ENCODE measurements at regions not wholly inside any gene's neighbourhood (a gene's known extent, or its start where the extent isn't known, plus 50 kb on each side); places are given as distances from the start of the nearest gene placed in this dataset.

DNA sequence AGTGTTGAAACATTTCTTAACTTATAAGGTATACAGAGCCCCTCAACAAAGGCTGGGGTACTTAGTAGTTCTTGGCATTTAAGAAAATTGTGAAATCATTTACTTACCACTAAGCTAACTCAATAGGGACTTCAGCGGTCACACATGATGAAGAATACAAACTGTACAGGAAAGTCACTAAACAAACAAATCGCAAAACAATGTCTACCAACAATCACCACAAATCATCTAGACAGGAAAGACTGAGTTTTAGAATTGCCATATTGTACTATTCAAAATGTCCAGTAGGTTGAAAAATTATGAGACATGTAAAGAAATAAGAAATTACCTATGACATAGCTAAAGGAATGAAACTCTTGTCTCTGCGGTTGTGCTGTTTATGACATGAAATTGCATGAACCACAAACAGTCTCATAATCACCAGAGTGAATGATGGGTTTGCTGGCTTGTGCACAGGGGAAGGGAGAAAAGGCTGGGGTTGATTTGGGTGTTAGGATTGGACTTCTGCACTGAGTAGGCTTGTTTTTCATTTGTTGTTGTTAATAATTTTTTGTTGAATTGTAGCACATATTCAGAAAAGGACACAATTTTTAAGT lies 441.1 kb upstream of the MON1B start:
- Histone ChIP-seq H3K4me1 (ENCODE audit: control insufficient read depth in 1 of 2, insufficient read depth in 1 of 2, low read depth in 1 of 2, low read length in 1 of 2) (no peaks in the 10 kb centered on the region), H3K9me3 (no peaks in the 10 kb centered on the region), H3K27ac (no peak overlapping the region), H3K36me3 (no peaks in the 10 kb centered on the region), H3K27me3 (no peaks in the 10 kb centered on the region), H3K4me3 (ENCODE audit: low read depth in 1 of 2, low read length in 1 of 2) (no peak overlapping the region)
- TF ChIP-seq, protein P1, sequence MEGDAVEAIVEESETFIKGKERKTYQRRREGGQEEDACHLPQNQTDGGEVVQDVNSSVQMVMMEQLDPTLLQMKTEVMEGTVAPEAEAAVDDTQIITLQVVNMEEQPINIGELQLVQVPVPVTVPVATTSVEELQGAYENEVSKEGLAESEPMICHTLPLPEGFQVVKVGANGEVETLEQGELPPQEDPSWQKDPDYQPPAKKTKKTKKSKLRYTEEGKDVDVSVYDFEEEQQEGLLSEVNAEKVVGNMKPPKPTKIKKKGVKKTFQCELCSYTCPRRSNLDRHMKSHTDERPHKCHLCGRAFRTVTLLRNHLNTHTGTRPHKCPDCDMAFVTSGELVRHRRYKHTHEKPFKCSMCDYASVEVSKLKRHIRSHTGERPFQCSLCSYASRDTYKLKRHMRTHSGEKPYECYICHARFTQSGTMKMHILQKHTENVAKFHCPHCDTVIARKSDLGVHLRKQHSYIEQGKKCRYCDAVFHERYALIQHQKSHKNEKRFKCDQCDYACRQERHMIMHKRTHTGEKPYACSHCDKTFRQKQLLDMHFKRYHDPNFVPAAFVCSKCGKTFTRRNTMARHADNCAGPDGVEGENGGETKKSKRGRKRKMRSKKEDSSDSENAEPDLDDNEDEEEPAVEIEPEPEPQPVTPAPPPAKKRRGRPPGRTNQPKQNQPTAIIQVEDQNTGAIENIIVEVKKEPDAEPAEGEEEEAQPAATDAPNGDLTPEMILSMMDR (IDR thresholded peaks at IDR 0.05) = no peak

DNA sequence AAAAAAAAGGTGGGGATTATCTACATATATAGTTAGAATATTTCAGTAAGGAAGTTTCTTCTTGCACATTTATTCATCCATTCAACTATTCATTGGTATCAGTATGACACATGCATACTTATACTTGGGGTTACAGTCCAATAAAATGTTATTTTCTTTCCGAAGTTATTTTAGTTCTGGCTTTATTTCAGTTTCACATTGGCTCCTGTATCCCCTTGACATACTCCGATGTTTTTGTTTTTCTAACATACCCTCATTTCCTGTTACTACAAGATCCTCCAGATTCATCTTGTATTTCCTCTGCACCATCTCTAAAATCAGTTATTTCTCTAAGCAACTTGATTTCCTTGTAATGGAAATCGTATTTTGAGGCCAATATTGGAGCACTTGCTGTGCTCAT lies 435.5 kb upstream of the MON1B start:
- TF ChIP-seq, protein P1 (IDR thresholded peaks at IDR 0.05) = no peak

DNA sequence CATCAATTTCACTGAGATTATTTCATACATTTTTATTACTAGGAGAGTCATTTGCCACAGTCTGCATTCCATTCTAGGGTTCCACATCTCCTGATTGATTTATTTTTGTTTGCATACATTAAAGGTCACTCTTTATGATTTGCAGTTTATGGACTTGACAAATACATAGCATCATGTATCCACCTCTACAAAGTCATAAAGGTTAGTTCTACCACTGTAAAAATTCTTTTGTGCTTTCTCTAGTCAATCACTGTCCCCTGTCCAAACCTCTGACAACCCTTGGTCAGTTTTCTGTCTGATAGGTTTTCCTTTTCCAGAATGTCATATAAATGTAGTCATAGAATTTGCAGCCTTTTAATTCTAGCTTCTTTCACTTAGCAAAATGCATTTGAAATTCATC lies 434.6 kb upstream of the MON1B start:
- Histone ChIP-seq H3K4me1 (ENCODE audit: control insufficient read depth in 1 of 2, insufficient read depth in 1 of 2, low read depth in 1 of 2, low read length in 1 of 2) (no peaks in the 10 kb centered on the region), H3K27me3 (no peaks in the 10 kb centered on the region), H3K36me3 (no peaks in the 10 kb centered on the region), H3K4me3 (ENCODE audit: low read depth in 1 of 2, low read length in 1 of 2) (no peak overlapping the region), H3K9me3 (no peaks in the 10 kb centered on the region), H3K27ac (no peak overlapping the region)
- TF ChIP-seq, protein P1 (IDR thresholded peaks at IDR 0.05) = no peak

More for the DNA sequence above, 435.5 kb upstream of the MON1B start:
- H3K9me3 ChIP-seq = no peaks in the 10 kb centered on the region
- no peaks in the 10 kb centered on the region for H3K4me1 ChIP-seq (ENCODE audit: control insufficient read depth in 1 of 2, insufficient read depth in 1 of 2, low read depth in 1 of 2, low read length in 1 of 2)
- no peak overlapping the region for H3K4me3 ChIP-seq (ENCODE audit: low read depth in 1 of 2, low read length in 1 of 2)
- no peak overlapping the region for H3K27ac ChIP-seq
- H3K36me3 ChIP-seq = no peaks in the 10 kb centered on the region
- no peaks in the 10 kb centered on the region for H3K27me3 ChIP-seq

DNA sequence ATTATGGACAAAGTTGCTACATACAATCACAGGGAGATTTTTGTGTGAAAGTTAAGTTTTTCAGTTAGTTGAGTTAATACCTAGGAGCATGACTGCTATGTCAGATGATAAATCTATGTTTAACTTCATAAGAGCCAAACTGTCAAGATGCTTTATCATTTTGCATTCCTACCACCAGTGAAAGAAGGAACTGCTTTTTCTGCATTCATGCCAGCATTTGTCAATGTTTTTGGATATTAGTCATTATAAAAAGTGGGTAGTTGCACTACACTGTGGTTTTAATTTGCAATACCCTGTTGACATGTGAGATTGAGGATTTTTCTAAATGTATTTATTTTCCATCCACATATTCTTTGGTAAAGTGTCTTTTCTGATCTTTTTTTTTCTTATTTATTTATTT lies 434.0 kb upstream of the MON1B start:
- H3K27me3 ChIP-seq = no peaks in the 10 kb centered on the region
- H3K4me3 ChIP-seq (ENCODE audit: low read depth in 1 of 2, low read length in 1 of 2) = no peak overlapping the region
- no peaks in the 10 kb centered on the region for H3K4me1 ChIP-seq (ENCODE audit: control insufficient read depth in 1 of 2, insufficient read depth in 1 of 2, low read depth in 1 of 2, low read length in 1 of 2)
- H3K36me3 ChIP-seq = no peaks in the 10 kb centered on the region
- H3K27ac ChIP-seq = no peak overlapping the region
- TF ChIP-seq, protein P1 (IDR thresholded peaks at IDR 0.05) = no peak
- H3K9me3 ChIP-seq = no peaks in the 10 kb centered on the region

DNA sequence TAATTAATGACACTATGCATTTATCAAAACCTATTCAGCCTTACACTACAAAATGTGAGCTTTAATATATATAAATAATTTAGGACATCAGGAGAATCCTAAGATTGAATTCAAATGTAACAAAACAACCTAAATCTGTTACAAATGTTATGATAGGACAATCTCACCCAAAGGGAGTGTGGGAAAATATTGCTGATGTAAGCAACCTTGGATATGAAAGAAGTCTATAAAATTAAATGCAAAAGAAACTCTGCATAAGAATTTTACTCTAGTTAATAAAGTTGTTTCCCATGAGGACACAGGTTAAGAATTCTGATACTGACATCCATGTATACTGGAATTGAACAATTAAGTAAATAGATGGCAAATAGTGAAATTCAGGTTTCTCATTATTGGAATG lies 424.5 kb upstream of the MON1B start:
- TF ChIP-seq, protein P1 (IDR thresholded peaks at IDR 0.05) = no peak
- no peaks in the 10 kb centered on the region for H3K9me3 ChIP-seq
- H3K4me1 ChIP-seq (ENCODE audit: control insufficient read depth in 1 of 2, insufficient read depth in 1 of 2, low read depth in 1 of 2, low read length in 1 of 2) = no peaks in the 10 kb centered on the region

DNA sequence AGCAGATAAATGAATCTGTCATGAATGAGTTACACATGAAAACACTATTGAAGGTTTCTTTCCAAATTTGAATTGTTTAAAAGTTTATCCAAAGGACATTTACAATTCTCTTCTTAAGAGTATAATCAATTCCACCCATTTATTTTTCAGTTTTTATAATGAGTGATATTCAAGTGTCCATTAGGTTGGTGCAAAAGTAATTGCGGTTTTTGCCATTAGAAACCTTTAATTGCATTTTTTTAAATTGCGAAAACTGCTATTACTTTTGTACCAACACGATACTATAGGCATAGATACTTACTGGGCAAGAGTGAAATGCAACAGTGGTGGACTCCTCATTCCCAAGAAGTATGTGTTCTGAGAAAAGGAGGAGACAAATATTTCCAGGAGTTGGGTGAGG lies 422.7 kb upstream of the MON1B start:
- H3K4me3 ChIP-seq (ENCODE audit: low read depth in 1 of 2, low read length in 1 of 2) = no peak overlapping the region
- H3K4me1 ChIP-seq (ENCODE audit: control insufficient read depth in 1 of 2, insufficient read depth in 1 of 2, low read depth in 1 of 2, low read length in 1 of 2) = no peaks in the 10 kb centered on the region
- no peaks in the 10 kb centered on the region for H3K36me3 ChIP-seq
- H3K27me3 ChIP-seq = no peaks in the 10 kb centered on the region
- H3K27ac ChIP-seq = no peak overlapping the region
- peaks cover 3% of the 10 kb centered on the region for H3K9me3 ChIP-seq
- TF ChIP-seq, protein P1 (IDR thresholded peaks at IDR 0.05) = no peak

More for the DNA sequence above, 424.5 kb upstream of the MON1B start:
- no peaks in the 10 kb centered on the region for H3K27me3 ChIP-seq
- H3K27ac ChIP-seq = no peak overlapping the region
- H3K4me3 ChIP-seq (ENCODE audit: low read depth in 1 of 2, low read length in 1 of 2) = no peak overlapping the region
- H3K36me3 ChIP-seq = no peaks in the 10 kb centered on the region

Measured in neutrophil (primary cell).